HG03439 (cell line): ENCODE measurements at regions not wholly inside any gene's neighbourhood (a gene's known extent, or its start where the extent isn't known, plus 50 kb on each side); places are given as distances from the start of the nearest gene placed in this dataset.
"Not testable (repeated sequence)": the region's sequence is repeated elsewhere in the genome, so short reads cannot be mapped to it uniquely, and the experiment has no call there.

Experiments
- ATAC-seq: cut with Tn5 transposase; IDR thresholded peaks from one replicate; pipeline ENCODE4 v1.9.1; 2021; ENCODE audit warnings: mild to moderate bottlenecking, moderate library complexity; ENCODE audit not compliant: unreplicated experiment

GRCh38 chr3:6455031-6455430 lies 405.9 kb upstream of the GRM7 start:
- ATAC-seq: no peak

DNA sequence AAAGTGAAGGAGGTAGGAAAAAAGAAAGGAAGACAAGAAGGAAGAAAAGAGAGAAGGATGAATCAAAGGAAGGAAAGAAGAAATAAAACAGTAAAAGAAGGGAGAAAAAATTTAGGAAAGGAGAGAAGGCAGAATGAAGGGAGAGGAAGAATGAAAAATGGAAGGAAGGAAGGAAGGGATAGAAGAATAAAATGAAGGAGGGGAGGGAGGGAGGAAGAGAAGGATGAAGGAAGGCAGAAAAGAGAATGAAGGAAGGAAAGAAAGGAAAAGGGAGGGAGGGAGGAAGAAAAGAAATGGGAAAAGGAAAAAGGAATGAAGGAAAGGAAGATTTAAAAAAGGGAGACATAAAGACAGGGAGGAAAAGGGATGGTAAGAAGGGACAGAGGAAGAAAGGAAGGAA lies 393.7 kb upstream of the GRM7 start:
- no peak for ATAC-seq

DNA sequence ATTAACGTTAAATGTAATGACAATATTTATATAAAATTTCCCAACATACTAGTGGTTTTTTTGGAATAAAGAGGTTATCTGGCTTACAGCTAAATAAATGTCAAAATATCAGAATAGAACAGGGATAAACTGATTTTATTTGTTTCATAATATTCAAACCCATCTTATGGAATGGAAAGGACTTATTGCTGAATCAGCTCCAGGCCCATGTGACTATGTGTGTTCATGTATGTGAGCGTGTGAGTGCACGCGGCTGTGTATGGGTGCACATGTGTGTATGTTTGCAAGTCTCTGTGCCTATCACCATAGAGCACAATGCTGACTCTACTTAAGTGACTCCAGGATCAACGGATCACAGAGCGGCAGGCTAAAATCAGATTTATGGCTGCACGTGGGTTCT lies 392.3 kb upstream of the GRM7 start:
- ATAC-seq: no peak

- no peak for ATAC-seq
Observed at GRCh38 chr3:6471744-6472143, 389.2 kb upstream of the GRM7 start.

DNA sequence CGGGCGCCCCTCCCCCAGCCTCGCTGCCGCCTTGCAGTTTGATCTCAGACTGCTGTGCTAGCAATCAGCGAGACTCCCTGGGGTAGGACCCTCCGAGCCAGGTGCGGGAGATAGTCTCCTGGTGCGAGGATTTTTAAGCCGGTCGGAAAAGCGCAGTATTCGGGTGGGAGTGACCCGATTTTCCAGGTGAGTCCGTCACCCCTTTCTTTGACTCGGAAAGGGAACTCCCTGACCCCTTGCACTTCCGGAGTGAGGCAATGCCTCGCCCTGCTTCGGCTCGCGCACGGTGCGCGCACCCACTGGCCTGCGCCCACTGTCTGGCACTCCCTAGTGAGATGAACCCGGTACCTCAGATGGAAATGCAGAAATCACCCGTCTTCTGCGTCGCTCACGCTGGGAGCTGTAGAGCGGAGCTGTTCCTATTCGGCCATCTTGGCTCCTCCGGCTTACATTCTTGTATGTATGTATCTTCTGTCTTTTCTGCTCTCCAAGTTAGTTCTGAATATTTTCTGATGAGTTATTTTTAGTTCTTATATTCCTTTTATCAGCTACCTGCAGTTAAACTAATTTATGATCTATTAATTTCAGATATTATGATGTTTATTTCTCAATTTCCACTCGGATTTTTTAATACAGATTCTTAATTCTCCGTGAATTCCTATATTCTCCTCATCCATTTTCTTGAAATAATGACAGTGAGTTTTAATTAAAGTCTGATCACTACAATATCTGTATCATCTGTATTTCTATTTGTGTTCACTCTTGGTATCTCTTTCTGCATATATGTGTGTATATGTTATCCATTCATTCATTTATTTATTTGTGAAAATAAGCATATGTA lies 370.2 kb upstream of the GRM7 start:
- ATAC-seq: not testable (repeated sequence)

DNA sequence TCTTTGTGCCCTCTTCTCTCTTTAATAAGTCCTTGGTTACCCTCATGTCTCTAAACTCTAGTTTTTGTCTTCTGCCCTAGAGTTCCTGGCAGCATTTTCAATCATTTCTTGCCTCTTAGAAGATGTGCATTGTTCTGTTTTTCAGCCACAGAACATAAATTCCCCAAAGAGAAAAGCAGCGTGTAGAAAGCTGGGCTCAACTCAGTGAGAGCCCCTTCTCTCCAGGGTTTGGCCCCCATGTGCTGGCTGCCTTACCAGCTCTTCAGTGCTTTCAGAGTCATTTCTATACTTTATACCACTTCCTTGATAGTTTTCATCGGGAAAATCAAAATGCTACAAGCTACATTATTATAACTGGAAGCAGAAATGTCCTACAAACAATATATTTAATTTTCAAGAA lies 369.1 kb upstream of the GRM7 start:
- no peak for ATAC-seq

DNA sequence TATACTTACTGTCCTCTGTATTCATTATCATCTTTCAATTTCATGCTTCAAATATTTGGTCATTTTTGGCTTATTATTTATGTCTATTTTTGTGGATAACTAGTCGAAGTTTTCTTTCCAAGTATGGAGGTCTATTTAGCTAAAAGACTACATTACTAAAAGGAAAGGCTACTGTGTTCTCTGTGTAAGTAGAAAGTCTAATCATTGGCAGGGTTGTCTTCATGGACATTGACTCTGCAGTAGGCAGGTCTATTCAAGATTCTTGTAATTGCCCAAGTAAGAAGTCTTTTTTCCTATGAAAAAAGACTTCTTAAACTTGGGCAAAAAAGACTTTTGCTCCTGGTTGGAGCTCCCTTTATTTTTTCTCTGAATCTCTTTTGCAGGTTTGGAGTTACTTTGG lies 368.6 kb upstream of the GRM7 start:
- no peak for ATAC-seq

DNA sequence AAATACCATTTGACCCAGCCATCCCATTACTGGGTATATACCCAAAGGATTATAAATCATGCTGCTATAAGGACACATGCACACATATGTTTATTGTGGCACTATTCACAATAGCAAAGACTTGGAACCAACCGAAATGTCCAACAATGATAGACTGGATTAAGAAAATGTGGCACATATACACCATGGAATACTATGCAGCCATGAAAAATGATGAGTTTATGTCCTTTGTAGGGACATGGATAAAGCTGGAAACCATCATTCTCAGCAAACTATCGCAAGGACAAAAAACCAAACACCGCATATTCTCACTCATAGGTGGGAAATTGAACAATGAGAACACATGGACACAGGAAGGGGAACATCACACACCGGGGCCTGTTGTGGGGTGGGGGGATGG lies 362.0 kb upstream of the GRM7 start:
- ATAC-seq: not testable (repeated sequence)

GRCh38 chr3:6504347-6504746 lies 356.6 kb upstream of the GRM7 start:
- ATAC-seq: no peak

DNA sequence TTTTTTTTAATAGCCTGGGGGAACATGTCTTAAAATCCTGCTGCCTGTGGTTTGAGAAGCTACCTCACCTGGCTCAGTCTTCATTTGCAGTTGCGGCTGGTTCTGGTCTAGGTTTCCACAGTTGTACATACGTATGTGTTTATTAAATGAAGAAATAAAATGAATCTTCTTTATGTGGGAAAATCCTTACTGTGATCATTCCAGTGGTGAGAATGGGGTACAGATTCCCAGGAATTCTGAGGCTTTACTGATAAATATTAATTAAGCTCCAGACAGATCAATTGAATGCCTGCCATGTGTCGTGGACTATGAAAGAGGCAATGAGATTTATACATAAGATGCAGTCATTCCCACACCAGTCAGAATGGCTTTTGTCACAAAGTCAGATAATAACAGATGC lies 356.1 kb upstream of the GRM7 start:
- ATAC-seq: no peak

GRCh38 chr3:6508410-6508759 lies 352.5 kb upstream of the GRM7 start:
- ATAC-seq: no peak

GRCh38 chr3:6509576-6509975 lies 351.3 kb upstream of the GRM7 start:
- no peak for ATAC-seq

- no peak for ATAC-seq
Observed at GRCh38 chr3:6510713-6511112, 350.2 kb upstream of the GRM7 start.

DNA sequence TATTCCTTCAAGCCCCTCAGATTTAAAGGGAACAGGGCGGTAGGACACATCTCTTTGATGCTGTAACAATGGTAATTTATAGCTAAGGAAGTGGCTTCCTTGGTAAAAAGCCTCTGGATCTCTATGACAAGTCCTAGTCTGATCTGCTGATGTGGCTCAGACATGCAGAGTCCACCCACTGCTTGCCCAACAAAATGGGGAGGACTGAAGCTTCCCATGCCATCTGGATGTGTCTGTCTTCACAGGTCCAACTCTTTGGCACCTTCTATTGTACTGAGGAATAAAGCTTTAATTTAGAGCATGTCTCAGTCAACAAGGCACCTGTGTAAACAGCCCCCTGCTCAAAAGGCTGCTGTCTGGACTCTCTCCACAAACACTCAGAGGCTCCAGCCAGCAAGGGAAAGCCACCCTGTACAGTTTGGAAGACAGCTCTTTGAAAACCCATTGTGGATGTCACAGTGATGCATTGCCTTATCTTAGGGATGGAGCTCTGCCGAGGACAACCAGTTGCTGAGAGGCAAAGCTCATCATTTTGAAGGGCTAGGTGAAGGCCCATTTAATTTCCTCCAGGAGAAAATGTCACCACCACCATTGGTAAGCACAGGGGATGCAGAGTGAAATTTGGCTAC lies 348.6 kb upstream of the GRM7 start:
- ATAC-seq: no peak

GRCh38 chr3:6516143-6516542 lies 344.8 kb upstream of the GRM7 start:
- no peak for ATAC-seq

GRCh38 chr3:6516694-6517093 lies 344.2 kb upstream of the GRM7 start:
- ATAC-seq: no peak

DNA sequence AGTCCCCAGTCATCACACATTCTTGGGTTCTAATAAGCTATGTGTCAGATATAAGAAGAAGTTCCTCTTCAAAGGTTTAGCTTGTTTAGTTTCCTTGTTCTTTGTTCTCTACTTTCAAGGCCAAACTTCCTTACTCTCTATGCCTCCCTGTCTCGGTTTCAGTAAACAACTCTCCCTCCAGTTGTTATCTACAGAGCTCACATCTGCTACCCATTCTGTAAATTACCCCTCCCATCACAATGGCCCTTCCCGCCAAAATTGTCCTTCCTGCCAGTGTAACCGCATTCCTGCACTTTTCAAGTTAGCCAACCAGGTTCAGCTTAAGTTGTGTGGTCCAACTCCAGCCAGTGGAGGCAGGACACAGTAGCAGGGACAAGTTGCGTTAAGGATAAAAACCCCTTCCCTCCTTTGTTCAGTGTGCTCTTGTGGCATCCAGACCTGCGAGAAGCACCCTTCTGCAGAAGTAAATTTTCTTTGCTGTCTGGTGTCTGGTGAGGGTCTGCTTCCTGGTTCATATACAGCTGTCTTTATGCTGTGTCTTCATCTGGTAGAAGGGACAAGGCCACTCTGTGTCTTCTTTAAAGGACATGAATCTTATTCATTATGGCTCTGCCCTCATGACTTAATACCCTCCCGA lies 342.1 kb upstream of the GRM7 start:
- ATAC-seq: no peak

DNA sequence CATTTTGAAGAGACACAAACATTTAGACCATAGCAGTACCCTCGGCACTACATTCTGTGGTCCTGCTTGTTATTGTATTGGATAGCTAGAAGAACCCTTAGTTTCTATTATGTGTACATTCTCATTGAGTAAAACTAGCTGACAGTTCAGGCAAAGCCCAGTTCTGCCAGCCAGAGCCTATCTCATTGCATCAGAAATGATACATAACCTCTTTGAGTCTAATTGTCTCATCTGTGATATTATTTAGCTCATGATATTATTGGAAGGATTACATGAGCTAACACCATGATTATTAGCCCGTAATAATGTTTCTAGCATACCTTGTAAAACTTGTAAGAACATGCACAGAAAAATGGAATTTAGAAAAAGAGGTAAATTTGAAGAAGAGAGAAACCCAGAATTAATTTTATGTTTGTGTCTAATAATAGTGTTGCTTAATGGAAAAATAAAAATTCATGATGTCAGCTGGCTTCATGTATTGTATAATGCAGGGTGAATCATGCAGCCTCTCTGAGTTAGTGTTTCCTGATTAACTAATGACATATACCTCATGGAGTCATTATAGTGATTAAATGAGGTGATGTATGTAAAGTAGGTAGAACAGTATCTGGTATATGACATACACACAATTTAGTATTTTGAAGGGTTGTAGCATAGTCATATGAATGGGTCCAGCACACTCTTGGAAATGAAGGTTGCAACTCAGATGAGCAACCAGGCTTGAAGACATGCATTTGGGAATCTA lies 339.4 kb upstream of the GRM7 start:
- no peak for ATAC-seq

DNA sequence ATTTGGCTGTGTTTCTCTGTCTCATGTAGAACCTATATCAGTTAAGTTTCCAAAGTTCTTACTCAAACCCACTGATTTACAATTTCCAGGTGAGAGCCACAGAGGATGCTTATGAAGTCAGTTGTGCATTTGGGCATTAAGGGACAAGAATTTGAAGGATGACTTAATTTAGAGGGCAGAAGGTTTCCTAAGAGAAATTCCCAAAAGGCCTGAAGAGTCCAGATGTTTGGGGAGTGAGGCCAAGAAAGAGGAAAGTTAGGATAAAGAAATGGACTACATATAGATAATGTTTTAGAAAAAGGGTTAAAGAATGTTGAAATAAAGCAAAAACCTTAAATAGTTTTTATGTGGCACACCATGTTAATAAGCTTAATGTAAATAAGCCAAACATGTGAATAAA lies 338.7 kb upstream of the GRM7 start:
- no peak for ATAC-seq

DNA sequence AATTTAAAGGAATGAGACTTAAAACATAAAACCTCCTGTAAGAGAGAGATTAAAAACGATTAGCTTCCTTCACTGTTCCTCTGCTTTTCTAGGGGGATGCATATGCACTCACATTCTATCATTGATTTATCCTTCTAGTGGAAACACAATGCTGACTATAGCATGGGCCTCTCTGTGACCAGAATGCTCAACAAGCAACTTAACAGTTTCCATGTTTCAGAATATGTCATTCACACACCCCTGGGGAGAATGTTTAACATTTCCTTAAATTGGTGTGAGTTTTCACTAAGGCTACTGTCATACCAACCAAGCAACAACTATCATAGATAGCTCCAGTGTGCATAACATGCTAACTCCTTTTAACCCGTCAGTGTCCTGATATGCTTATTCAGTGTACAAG lies 337.9 kb upstream of the GRM7 start:
- no peak for ATAC-seq

DNA sequence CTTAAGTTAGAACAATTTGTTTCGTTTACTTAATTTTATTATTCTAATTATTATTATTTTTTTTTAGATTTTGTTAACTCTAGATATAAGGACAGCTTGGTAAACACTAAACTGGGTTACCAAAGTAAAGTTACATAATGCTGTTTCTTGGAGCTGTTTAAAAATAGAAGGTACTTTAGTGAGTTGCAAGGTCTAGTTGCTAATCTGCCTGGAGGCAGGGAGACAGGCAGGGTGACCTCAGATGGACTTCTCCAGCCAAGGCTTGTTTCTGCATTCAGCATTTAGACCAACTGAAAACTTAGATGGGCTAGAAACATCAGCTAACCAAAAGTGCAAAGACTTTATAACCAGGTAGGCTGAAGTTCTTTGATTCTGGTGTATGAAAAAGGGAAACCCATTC lies 336.4 kb upstream of the GRM7 start:
- ATAC-seq: no peak

DNA sequence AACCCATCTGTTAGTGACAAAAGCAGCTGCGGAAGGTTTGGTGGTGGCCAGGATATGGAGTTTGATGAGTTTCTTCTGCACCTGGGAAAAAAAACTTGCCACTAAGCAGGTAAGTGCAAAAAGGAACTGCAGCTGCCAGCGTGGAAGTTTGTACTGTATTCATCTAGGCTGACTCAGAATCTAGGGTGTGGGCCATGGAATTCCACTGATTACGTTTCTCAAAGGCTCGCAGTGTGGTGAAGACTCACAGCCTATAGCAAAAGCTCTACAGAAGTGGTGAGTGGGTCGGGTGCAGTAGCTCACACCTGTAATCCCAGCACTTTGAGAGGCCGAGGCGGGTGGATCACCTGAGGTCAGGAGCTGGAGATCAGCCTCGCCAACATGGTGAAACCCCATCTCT lies 334.6 kb upstream of the GRM7 start:
- ATAC-seq: no peak
